H9 (cell line): ENCODE measurements at regions not wholly inside any gene's neighbourhood (a gene's known extent, or its start where the extent isn't known, plus 50 kb on each side); places are given as distances from the start of the nearest gene placed in this dataset.

Experiments
- DNase-seq: peaks from one replicate; pipeline ENCODE4 v3.0.0-alpha.2; 2017
- H2AFZ ChIP-seq: one replicate; pipeline ENCODE4 v1.6.1; 2013; ENCODE audit warnings: mild to moderate bottlenecking, low read length, control low read depth, moderate library complexity
- H2AK5ac ChIP-seq: 2 replicates; pipeline ENCODE4 v1.6.1; 2013; ENCODE audit warnings: low read length, control low read depth, mixed read lengths; ENCODE audit not compliant: insufficient read length
- H2BK120ac ChIP-seq: one replicate; pipeline ENCODE4 v1.6.1; 2013; ENCODE audit warnings: low read depth, mild to moderate bottlenecking, low read length, control low read depth, inconsistent platforms; ENCODE audit not compliant: poor library complexity, severe bottlenecking
- H2BK12ac ChIP-seq: 2 replicates; pipeline ENCODE4 v1.6.1; 2013; ENCODE audit warnings: low read length, control low read depth, mixed read lengths, low read depth; ENCODE audit not compliant: insufficient read length
- H2BK15ac ChIP-seq: 2 replicates; pipeline ENCODE4 v1.6.1; 2013; ENCODE audit warnings: low read depth, low read length, control low read depth
- H2BK20ac ChIP-seq: one replicate; pipeline ENCODE4 v1.6.1; 2013; ENCODE audit warnings: low read depth, mild to moderate bottlenecking, low read length, control low read depth, inconsistent platforms; ENCODE audit not compliant: poor library complexity, severe bottlenecking
- H2BK5ac ChIP-seq: 2 replicates; pipeline ENCODE4 v1.6.1; 2013; ENCODE audit warnings: low read length, control low read depth, mixed read lengths; ENCODE audit not compliant: insufficient read length
- H3K14ac ChIP-seq: 2 replicates; pipeline ENCODE4 v1.6.1; 2013; ENCODE audit warnings: low read length, control low read depth; ENCODE audit not compliant: insufficient read depth
- H3K18ac ChIP-seq: 2 replicates; pipeline ENCODE4 v1.6.1; 2013; ENCODE audit warnings: low read depth, mild to moderate bottlenecking, mixed read lengths, low read length, control low read depth; ENCODE audit not compliant: insufficient read length
- H3K23ac ChIP-seq: 2 replicates; pipeline ENCODE4 v1.6.1; 2013; ENCODE audit warnings: low read length, control low read depth, mixed read lengths, low read depth; ENCODE audit not compliant: insufficient read length
- H3K23me2 ChIP-seq: 2 replicates; pipeline ENCODE4 v1.6.1; 2013; ENCODE audit warnings: low read depth, mild to moderate bottlenecking, mixed read lengths, low read length, control low read depth; ENCODE audit not compliant: insufficient read length, poor library complexity, severe bottlenecking
- H3K27ac ChIP-seq: 2 replicates; pipeline ENCODE4 v1.5.1; 2013; ENCODE audit warnings: low read length, control low read depth, mixed read lengths, low read depth; ENCODE audit not compliant: insufficient read length
- H3K27me3 ChIP-seq: 2 replicates; pipeline ENCODE4 v1.6.1; 2013; ENCODE audit warnings: low read length, control low read depth, inconsistent platforms; ENCODE audit not compliant: insufficient read depth
- H3K4ac ChIP-seq: 2 replicates; pipeline ENCODE4 v1.6.1; 2013; ENCODE audit warnings: low read depth, mild to moderate bottlenecking, control low read depth, inconsistent platforms, low read length, moderate library complexity
- H3K4me1 ChIP-seq: 2 replicates; pipeline ENCODE4 v1.6.1; 2013; ENCODE audit warnings: low read length, control low read depth, inconsistent platforms; ENCODE audit not compliant: insufficient read depth
- H3K4me2 ChIP-seq: 2 replicates; pipeline ENCODE4 v1.6.1; 2013; ENCODE audit warnings: low read length, control low read depth, mixed read lengths; ENCODE audit not compliant: insufficient read length, insufficient read depth
- H3K56ac ChIP-seq: 2 replicates; pipeline ENCODE4 v1.6.1; 2013; ENCODE audit warnings: low read depth, mild to moderate bottlenecking, mixed read lengths, low read length, control low read depth; ENCODE audit not compliant: insufficient read length
- H3K79me1 ChIP-seq: 2 replicates; pipeline ENCODE4 v1.6.1; 2013; ENCODE audit warnings: low read depth, mild to moderate bottlenecking, moderate library complexity, low read length, control low read depth, inconsistent platforms; ENCODE audit not compliant: insufficient read depth, poor library complexity, severe bottlenecking
- H3K79me2 ChIP-seq: 2 replicates; pipeline ENCODE4 v1.6.1; 2013; ENCODE audit warnings: low read length, control low read depth, inconsistent platforms; ENCODE audit not compliant: insufficient read depth
- H3K9ac ChIP-seq: 2 replicates; pipeline ENCODE4 v1.6.1; 2013; ENCODE audit warnings: low read length, control low read depth, mixed read lengths; ENCODE audit not compliant: insufficient read length; ENCODE audit errors: extremely low read depth
- H3K9me3 ChIP-seq: one replicate; pipeline ENCODE4 v1.6.1; 2013; ENCODE audit warnings: low read depth, low read length, inconsistent platforms; ENCODE audit not compliant: control insufficient read depth
- H3T11ph ChIP-seq: one replicate; pipeline ENCODE4 v1.6.1; 2013; ENCODE audit warnings: mild to moderate bottlenecking, low read length, control low read depth, inconsistent platforms
- H4K20me1 ChIP-seq: one replicate; pipeline ENCODE4 v1.6.1; 2013; ENCODE audit not compliant: control insufficient read depth, insufficient read length, insufficient read depth
- H4K5ac ChIP-seq: 2 replicates; pipeline ENCODE4 v1.6.1; 2013; ENCODE audit warnings: low read depth, mild to moderate bottlenecking, mixed read lengths, low read length, control low read depth; ENCODE audit not compliant: insufficient read length
- H4K8ac ChIP-seq: replicated peaks from 2 replicates; pipeline ENCODE4 v1.6.1; 2013; ENCODE audit warnings: low read length, control low read depth, mixed read lengths, low read depth; ENCODE audit not compliant: insufficient read length
- H4K91ac ChIP-seq: 2 replicates; pipeline ENCODE4 v1.6.1; 2013; ENCODE audit warnings: low read depth, mild to moderate bottlenecking, moderate library complexity, mixed read lengths, low read length, control low read depth; ENCODE audit not compliant: insufficient read length
- H3K27ac Mint-ChIP-seq, 3 experiments: 2 replicates in 2 of 3; 3 replicates in 1 of 3; pipeline ENCODE4 v1.8.0; 2020 to 2021; ENCODE audit warnings: mixed read lengths in 3 of 3, mild to moderate bottlenecking in 1 of 3, moderate library complexity in 1 of 3
- H3K27me3 Mint-ChIP-seq: 2 replicates; pipeline ENCODE4 v1.8.0; 2021; ENCODE audit warnings: low read depth, mild to moderate bottlenecking, moderate library complexity, mixed read lengths
- H3K36me3 Mint-ChIP-seq, 3 experiments: 2 replicates in 2 of 3; 3 replicates in 1 of 3; pipeline ENCODE4 v1.8.0; 2020 to 2021; ENCODE audit warnings: low read depth in 3 of 3, mixed read lengths in 3 of 3; ENCODE audit not compliant: insufficient read depth in 1 of 3
- H3K4me1 Mint-ChIP-seq, 2 experiments: 2 replicates each; pipeline ENCODE4 v1.8.0; 2020; ENCODE audit warnings: mixed read lengths in 2 of 2
- H3K4me3 Mint-ChIP-seq, 2 experiments: 2 replicates in 1 of 2; 3 replicates in 1 of 2; pipeline ENCODE4 v1.8.0; 2020 to 2021; ENCODE audit warnings: mild to moderate bottlenecking in 2 of 2, mixed read lengths in 2 of 2, moderate library complexity in 1 of 2
- H3K9me3 Mint-ChIP-seq, 2 experiments: 2 replicates in 1 of 2; 3 replicates in 1 of 2; pipeline ENCODE4 v1.8.0; 2020; ENCODE audit warnings: mild to moderate bottlenecking in 2 of 2, mixed read lengths in 2 of 2, moderate library complexity in 1 of 2
- CTCF ChIP-seq: fragments of 200-600 bp; sonication (generic); conservative IDR thresholded peaks from 3 replicates; pipeline ENCODE4 v1.8.0; 2021; ENCODE audit warnings: antibody characterized with exemption, mild to moderate bottlenecking

- Mint-ChIP-seq H3K27me3 (no peaks in the 10 kb centered on the region), H3K4me3 (no peak overlapping the region), H3K4me1 (no peaks in the 10 kb centered on the region; a peak in 1 of 4 replicates), H3K27ac (no peak overlapping the region), H3K9me3 (no peaks in the 10 kb centered on the region), H3K36me3 (no peaks in the 10 kb centered on the region)
- H3K9ac ChIP-seq = no peak overlapping the region
- H2AK5ac ChIP-seq = no peak overlapping the region
- no peak overlapping the region for H4K5ac ChIP-seq
- H3K14ac ChIP-seq = no peak overlapping the region
- no peak overlapping the region for H2BK12ac ChIP-seq
- no peaks in the 10 kb centered on the region for H3K9me3 ChIP-seq
- no peak overlapping the region for H2AFZ ChIP-seq
- no peak overlapping the region for H2BK20ac ChIP-seq
- no peak overlapping the region for H3K23ac ChIP-seq
- H2BK5ac ChIP-seq = no peak overlapping the region
- H3K56ac ChIP-seq = no peak overlapping the region
- no peak overlapping the region for H4K91ac ChIP-seq
- H3K79me1 ChIP-seq = no peaks in the 10 kb centered on the region
- no peak overlapping the region for H2BK15ac ChIP-seq
- H3K27ac ChIP-seq = no peak overlapping the region
- no peak overlapping the region for H2BK120ac ChIP-seq
- no peak overlapping the region for H3K4me2 ChIP-seq
- TF ChIP-seq CTCF = no peak
- no peak overlapping the region for H3K4ac ChIP-seq
- DNase-seq = no peak
- no peaks in the 10 kb centered on the region for H3K27me3 ChIP-seq
- H3T11ph ChIP-seq = no peak overlapping the region
- H3K4me1 ChIP-seq = peaks cover 2% of the 10 kb centered on the region; the same call in 1 of the 2 replicates
- no peak overlapping the region for H3K18ac ChIP-seq
- no peaks in the 10 kb centered on the region for H3K79me2 ChIP-seq
- H4K8ac ChIP-seq = no peak overlapping the region
- no peaks in the 10 kb centered on the region for H4K20me1 ChIP-seq
- H3K23me2 ChIP-seq = no peaks in the 10 kb centered on the region
Observed at GRCh38 chr1:186768906-186769305, 59.8 kb upstream of the PLA2G4A start.
